RWPE1 (cell line): ENCODE measurements at regions not wholly inside any gene's neighbourhood (a gene's known extent, or its start where the extent isn't known, plus 50 kb on each side); places are given as distances from the start of the nearest gene placed in this dataset.
"Not testable (repeated sequence)": the region's sequence is repeated elsewhere in the genome, so short reads cannot be mapped to it uniquely, and the experiment has no call there.

Experiments used
- CTCF ChIA-PET: fragments of 350-600 bp; sonication (Branson Sonifier 250); formaldehyde crosslinking; extraction: SDS; loops from one replicate; lab custom pipeline; 2021; lab: Yijun Ruan, JAX
- POLR2A ChIA-PET: fragments of 400-600 bp; formaldehyde crosslinking; extraction: SDS; loops from one replicate; lab custom pipeline; 2020; ENCODE audit warnings: antibody characterized with exemption; ENCODE audit not compliant: low non-redundant PET; lab: Yijun Ruan, JAX
- DNase-seq: peaks from one replicate; pipeline ENCODE4 v3.0.0; 2012; ENCODE audit warnings: low spot score
- H3K27ac ChIP-seq: fragments of 450-650 bp; 2 replicates; pipeline ENCODE4 v1.5.1; 2017
- CTCF ChIP-seq: fragments of 450-650 bp; conservative IDR thresholded peaks from 2 replicates; pipeline ENCODE4 v1.5.1; 2017; ENCODE audit warnings: low read depth, mild to moderate bottlenecking

DNA sequence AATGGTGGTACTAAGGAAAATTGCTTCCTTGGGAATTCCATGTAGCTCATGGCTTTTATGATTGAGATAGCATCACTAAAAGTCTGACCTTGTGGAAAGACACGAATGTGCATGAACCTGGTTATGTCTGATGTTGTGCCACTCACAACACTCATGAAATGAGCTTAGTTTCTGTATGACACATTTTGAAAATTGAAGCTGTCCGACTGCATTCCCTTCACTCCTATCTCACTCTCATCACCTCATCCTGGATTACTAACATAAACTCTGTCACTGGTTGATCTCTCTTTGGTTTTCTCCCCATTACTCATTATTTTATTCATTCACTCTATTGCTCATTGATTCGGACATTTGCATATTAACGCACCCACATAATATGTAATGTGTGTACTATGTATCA, 190.0 kb upstream of the VWC2 start:
- CTCF ChIA-PET = no interaction called here
- TF ChIP-seq CTCF = no peak
- no peak for DNase-seq
- POLR2A ChIA-PET = no interaction called here
- no peak overlapping the region for H3K27ac ChIP-seq

GRCh38 chr7:49596701-49597491, 176.5 kb upstream of the VWC2 start:
- ChIA-PET POLR2A (no interaction called here), CTCF (no interaction called here)
- DNase-seq = no peak
- H3K27ac ChIP-seq = no peak overlapping the region
- no peak for TF ChIP-seq CTCF

DNA sequence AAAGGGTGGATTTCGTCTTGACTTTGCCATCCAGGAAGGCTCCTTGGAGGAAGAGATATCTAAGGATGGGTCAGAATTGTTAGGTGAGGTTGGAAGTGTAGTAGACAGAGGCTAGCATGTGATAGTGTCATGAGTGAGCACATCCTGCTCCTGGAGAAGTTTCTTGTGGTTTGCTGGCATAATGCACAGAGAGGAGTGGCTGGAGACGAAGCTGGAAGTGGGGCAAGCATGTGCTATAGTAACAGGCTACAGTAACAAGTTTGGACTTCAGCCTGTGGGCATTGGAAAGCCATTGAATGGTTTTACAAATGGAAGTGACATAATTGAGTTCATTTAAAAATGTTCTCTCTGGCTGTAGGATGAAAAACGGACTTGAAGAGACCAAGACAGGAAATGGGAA, 175.6 kb upstream of the VWC2 start:
- CTCF ChIA-PET = no interaction called here
- no peak for DNase-seq
- TF ChIP-seq CTCF = no peak
- POLR2A ChIA-PET = no interaction called here
- H3K27ac ChIP-seq = no peak overlapping the region

- TF ChIP-seq CTCF = no peak
- H3K27ac ChIP-seq = no peak overlapping the region
- POLR2A ChIA-PET = no interaction called here
- CTCF ChIA-PET = no interaction called here
- DNase-seq = no peak
Observed at GRCh38 chr7:49611951-49612350, 161.5 kb upstream of the VWC2 start.

GRCh38 chr7:49613759-49614158, 159.7 kb upstream of the VWC2 start:
- no peak overlapping the region for H3K27ac ChIP-seq
- POLR2A ChIA-PET = no interaction called here
- DNase-seq = no peak
- CTCF ChIA-PET = no interaction called here
- TF ChIP-seq CTCF = no peak

GRCh38 chr7:49614974-49615373, 158.5 kb upstream of the VWC2 start:
- POLR2A ChIA-PET, CTCF ChIA-PET, H3K27ac ChIP-seq, DNase-seq: not testable (repeated sequence)

DNA sequence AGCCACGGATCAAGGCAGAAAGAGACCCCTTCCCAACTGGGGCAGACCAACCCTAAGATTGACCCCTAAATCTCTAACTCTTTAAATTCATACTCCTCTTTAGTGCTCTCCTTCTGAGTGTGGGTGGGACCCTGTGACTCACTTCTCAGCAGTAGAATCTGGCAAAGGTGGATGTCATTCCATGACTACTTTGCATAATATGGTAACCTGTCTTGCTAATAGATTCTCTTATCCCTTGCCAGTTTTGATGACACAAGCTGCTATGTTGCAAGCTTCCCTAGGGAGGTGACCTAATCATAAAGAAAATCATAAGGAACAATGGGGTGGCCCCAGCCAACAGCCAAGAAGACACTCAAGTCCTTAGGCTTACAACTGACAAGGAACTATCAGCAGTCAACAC, 155.4 kb upstream of the VWC2 start:
- H3K27ac ChIP-seq = no peak overlapping the region
- DNase-seq = no peak
- ChIA-PET CTCF (no interaction called here), POLR2A (no interaction called here)
- no peak for TF ChIP-seq CTCF
